ENCODE measurements at regions not wholly inside any gene's neighbourhood (a gene's known extent, or its start where the extent isn't known, plus 50 kb on each side); places are given as distances from the start of the nearest gene placed in this dataset.

GRCh38 chr12:59375633-59376032 is 220.2 kb upstream of the SLC16A7 start:
- CTCF ChIA-PET: interaction anchor here (1.8 kb wide), 1 partner anchor 30 kb away, joined by 3 read pairs; no protein-coding TSS in a partner anchor
- WGBS (ENCODE audit: insufficient coverage): 100% methylated on average over 3 of the region's 4 CpGs
- H3K27me3 ChIP-seq (replicated peaks in 1 of 4; ENCODE audit: control extremely low read depth in 1 of 4, control insufficient read depth in 3 of 4, insufficient read depth in 4 of 4, low read length in 3 of 4): no peaks in the 10 kb centered on the region
- DNase-seq (no peak), ATAC-seq (ENCODE audit: low read depth) (no peak)
- H3K4me3 ChIP-seq (ENCODE audit: control extremely low read depth in 1 of 5, extremely low read depth in 1 of 5, insufficient read depth in 1 of 5, low read depth in 2 of 5, low read length in 4 of 5): no peak overlapping the region
- Mint-ChIP-seq H3K9me3 (ENCODE audit: insufficient read depth) (no peaks in the 10 kb centered on the region), H3K4me3 (no peak overlapping the region), H3K4me1 (no peaks in the 10 kb centered on the region), H3K27ac (no peak overlapping the region), H3K27me3 (no peaks in the 10 kb centered on the region)
- H3K36me3 ChIP-seq (replicated peaks in 1 of 2; ENCODE audit: control extremely low read depth in 1 of 2, control insufficient read depth in 1 of 2, extremely low read depth in 1 of 2, insufficient read depth in 2 of 2, low read length in 1 of 2): no peaks in the 10 kb centered on the region
- H4K20me1 ChIP-seq (ENCODE audit: control insufficient read depth, insufficient read depth, low read length, poor library complexity, severe bottlenecking): no peaks in the 10 kb centered on the region
- no peak overlapping the region for H3K9ac ChIP-seq (ENCODE audit: low read length)
- no peaks in the 10 kb centered on the region for H3K79me2 ChIP-seq (ENCODE audit: control insufficient read depth, insufficient read depth, low read length)
- no peak for TF ChIP-seq EZH2 (IDR thresholded peaks at IDR 0.05; ENCODE audit: borderline replicate concordance, insufficient read depth, low read depth, low read length, poor library complexity, severe bottlenecking)
- TF ChIP-seq CTCF (IDR thresholded peaks at IDR 0.05): no peak
- no peak overlapping the region for H2AFZ ChIP-seq (ENCODE audit: insufficient read depth, low read depth, low read length, poor library complexity, severe bottlenecking)
- no peak overlapping the region for H3K4me2 ChIP-seq (replicated peaks; ENCODE audit: low read depth, low read length, poor library complexity, severe bottlenecking)
- POLR2A ChIA-PET: no interaction called here
- no peak overlapping the region for H3K27ac ChIP-seq (ENCODE audit: low read length in 2 of 2)
- H3K9me3 ChIP-seq (ENCODE audit: control extremely low read depth in 1 of 3, control insufficient read depth in 2 of 3, insufficient read depth in 1 of 3, low read length in 2 of 3): no peaks in the 10 kb centered on the region
- H3K4me1 ChIP-seq (ENCODE audit: control insufficient read depth in 2 of 2, insufficient read depth in 2 of 2, low read length in 2 of 2): no peaks in the 10 kb centered on the region
- intact Hi-C loops (cut with micrococcal nuclease): no loop called here

GRCh38 chr12:59374783-59375182 is 221.0 kb upstream of the SLC16A7 start:
- H2AFZ ChIP-seq (ENCODE audit: insufficient read depth, low read depth, low read length, poor library complexity, severe bottlenecking): no peak overlapping the region
- no peak overlapping the region for H3K4me2 ChIP-seq (replicated peaks; ENCODE audit: low read depth, low read length, poor library complexity, severe bottlenecking)
- no peaks in the 10 kb centered on the region for H3K9me3 ChIP-seq (ENCODE audit: control extremely low read depth in 1 of 3, control insufficient read depth in 2 of 3, insufficient read depth in 1 of 3, low read length in 2 of 3)
- no peaks in the 10 kb centered on the region for H3K79me2 ChIP-seq (ENCODE audit: control insufficient read depth, insufficient read depth, low read length)
- no peak overlapping the region for H3K27ac ChIP-seq (ENCODE audit: low read length in 2 of 2)
- no peaks in the 10 kb centered on the region for H3K4me1 ChIP-seq (ENCODE audit: control insufficient read depth in 2 of 2, insufficient read depth in 2 of 2, low read length in 2 of 2)
- no peaks in the 10 kb centered on the region for H3K9me3 Mint-ChIP-seq (ENCODE audit: insufficient read depth)
- no peak overlapping the region for H3K4me3 ChIP-seq (ENCODE audit: control extremely low read depth in 1 of 5, extremely low read depth in 1 of 5, insufficient read depth in 1 of 5, low read depth in 2 of 5, low read length in 4 of 5)
- H3K9ac ChIP-seq (ENCODE audit: low read length): no peak overlapping the region
- H3K27me3 ChIP-seq (replicated peaks in 1 of 4; ENCODE audit: control extremely low read depth in 1 of 4, control insufficient read depth in 3 of 4, insufficient read depth in 4 of 4, low read length in 3 of 4): no peaks in the 10 kb centered on the region
- no CpG with 5 or more reads among the region's 1 CpG for WGBS (ENCODE audit: insufficient coverage)
- H4K20me1 ChIP-seq (ENCODE audit: control insufficient read depth, insufficient read depth, low read length, poor library complexity, severe bottlenecking): no peaks in the 10 kb centered on the region
- H3K27me3 Mint-ChIP-seq: no peaks in the 10 kb centered on the region
- H3K36me3 ChIP-seq (replicated peaks in 1 of 2; ENCODE audit: control extremely low read depth in 1 of 2, control insufficient read depth in 1 of 2, extremely low read depth in 1 of 2, insufficient read depth in 2 of 2, low read length in 1 of 2): no peaks in the 10 kb centered on the region
- TF ChIP-seq CTCF (IDR thresholded peaks at IDR 0.05) (no peak), EZH2 (IDR thresholded peaks at IDR 0.05; ENCODE audit: borderline replicate concordance, insufficient read depth, low read depth, low read length, poor library complexity, severe bottlenecking) (no peak)
- ChIA-PET POLR2A (no interaction called here), CTCF (no interaction called here)
- intact Hi-C loops (cut with micrococcal nuclease): no loop called here
- DNase-seq (no peak), ATAC-seq (ENCODE audit: low read depth) (no peak)
- no peak overlapping the region for H3K4me3 Mint-ChIP-seq
- no peak overlapping the region for H3K27ac Mint-ChIP-seq
- H3K4me1 Mint-ChIP-seq: no peaks in the 10 kb centered on the region

All from B cell (primary cell).